ENCODE measurements at regions not wholly inside any gene's neighbourhood (a gene's known extent, or its start where the extent isn't known, plus 50 kb on each side); places are given as distances from the start of the nearest gene placed in this dataset.

DNA sequence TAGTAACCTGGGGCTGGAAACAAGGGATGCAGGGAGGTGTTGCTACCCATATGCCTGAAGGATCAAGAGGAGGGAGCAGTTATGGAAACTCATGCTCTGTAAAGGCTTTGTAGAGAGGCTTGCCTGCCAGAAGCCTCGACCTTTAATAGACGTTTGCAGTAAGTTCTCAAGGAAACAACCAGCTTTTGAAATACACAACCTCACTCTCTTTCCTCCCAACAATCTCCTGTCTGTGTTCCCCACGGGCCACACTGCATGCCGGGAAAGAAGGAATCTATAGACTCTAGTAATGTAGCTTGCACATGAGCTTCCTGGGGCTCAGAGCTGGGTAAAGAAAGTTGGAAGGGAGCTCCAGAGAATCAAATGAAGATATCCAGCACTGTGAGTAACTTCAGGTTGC, 101.6 kb upstream of the PACRGL start:
- Histone ChIP-seq H3K9me3 (no peaks in the 10 kb centered on the region), H3K36me3 (no peaks in the 10 kb centered on the region), H3K27me3 (replicated peaks; ENCODE audit: insufficient read depth) (no peaks in the 10 kb centered on the region), H3K4me1 (ENCODE audit: control insufficient read depth in 1 of 2, low read depth in 2 of 2) (no peaks in the 10 kb centered on the region), H3K4me3 (no peak overlapping the region), H3K27ac (no peak overlapping the region)
- TF ChIP-seq, protein P1, sequence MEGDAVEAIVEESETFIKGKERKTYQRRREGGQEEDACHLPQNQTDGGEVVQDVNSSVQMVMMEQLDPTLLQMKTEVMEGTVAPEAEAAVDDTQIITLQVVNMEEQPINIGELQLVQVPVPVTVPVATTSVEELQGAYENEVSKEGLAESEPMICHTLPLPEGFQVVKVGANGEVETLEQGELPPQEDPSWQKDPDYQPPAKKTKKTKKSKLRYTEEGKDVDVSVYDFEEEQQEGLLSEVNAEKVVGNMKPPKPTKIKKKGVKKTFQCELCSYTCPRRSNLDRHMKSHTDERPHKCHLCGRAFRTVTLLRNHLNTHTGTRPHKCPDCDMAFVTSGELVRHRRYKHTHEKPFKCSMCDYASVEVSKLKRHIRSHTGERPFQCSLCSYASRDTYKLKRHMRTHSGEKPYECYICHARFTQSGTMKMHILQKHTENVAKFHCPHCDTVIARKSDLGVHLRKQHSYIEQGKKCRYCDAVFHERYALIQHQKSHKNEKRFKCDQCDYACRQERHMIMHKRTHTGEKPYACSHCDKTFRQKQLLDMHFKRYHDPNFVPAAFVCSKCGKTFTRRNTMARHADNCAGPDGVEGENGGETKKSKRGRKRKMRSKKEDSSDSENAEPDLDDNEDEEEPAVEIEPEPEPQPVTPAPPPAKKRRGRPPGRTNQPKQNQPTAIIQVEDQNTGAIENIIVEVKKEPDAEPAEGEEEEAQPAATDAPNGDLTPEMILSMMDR (IDR thresholded peaks at IDR 0.05): no peak
- DNase-seq (ENCODE audit: low spot score) (no peak), ATAC-seq (ENCODE audit: insufficient number of reproducible peaks, low FRiP score, low read depth) (no peak)

DNA sequence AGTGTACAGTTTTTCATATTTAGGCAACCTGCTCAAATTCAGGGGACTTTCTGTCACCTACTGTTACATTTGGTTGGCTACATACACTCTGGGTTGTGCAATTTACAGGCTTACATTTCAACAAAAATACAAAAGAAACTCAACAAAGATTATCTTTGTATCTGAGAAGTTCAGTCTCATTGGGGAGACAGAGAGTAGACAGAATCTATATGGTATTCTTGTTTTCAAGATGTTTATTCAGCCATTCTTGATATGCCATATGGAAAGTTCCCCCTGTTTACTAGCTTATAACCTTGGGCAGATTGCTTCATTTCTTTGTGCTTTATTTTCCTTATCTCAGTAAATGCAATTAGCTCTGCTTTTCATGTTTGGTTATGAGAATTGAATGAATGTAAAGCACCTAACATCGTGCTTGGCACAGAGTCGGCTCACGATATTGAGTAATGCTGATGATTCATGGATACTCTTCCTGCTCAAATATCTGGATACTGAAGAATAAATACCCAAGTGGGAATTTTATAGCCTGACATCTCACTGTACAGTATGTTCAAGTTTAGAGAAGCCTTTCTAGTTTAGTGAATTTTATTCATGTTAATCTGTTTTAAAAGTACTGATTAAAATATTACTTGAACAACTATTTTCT, 96.5 kb upstream of the PACRGL start:
- Histone ChIP-seq H3K36me3 (no peaks in the 10 kb centered on the region), H3K9me3 (no peaks in the 10 kb centered on the region), H3K27ac (no peak overlapping the region), H3K27me3 (replicated peaks; ENCODE audit: insufficient read depth) (no peaks in the 10 kb centered on the region), H3K4me1 (ENCODE audit: control insufficient read depth in 1 of 2, low read depth in 2 of 2) (no peaks in the 10 kb centered on the region), H3K4me3 (no peak overlapping the region)
- DNase-seq (ENCODE audit: low spot score): no peak
- no peak for ATAC-seq (ENCODE audit: insufficient number of reproducible peaks, low FRiP score, low read depth)
- TF ChIP-seq, protein P1 (IDR thresholded peaks at IDR 0.05): no peak

GRCh38 chr4:20612313-20612712, 87.9 kb upstream of the PACRGL start:
- Histone ChIP-seq H3K27me3 (replicated peaks; ENCODE audit: insufficient read depth) (no peaks in the 10 kb centered on the region), H3K9me3 (no peaks in the 10 kb centered on the region), H3K4me3 (no peak overlapping the region), H3K36me3 (peaks cover 7% of the 10 kb centered on the region), H3K4me1 (ENCODE audit: control insufficient read depth in 1 of 2, low read depth in 2 of 2) (peaks cover 0 to 13% of the 10 kb centered on the region in 2 donors), H3K27ac (no peak overlapping the region)
- ATAC-seq (ENCODE audit: insufficient number of reproducible peaks, low FRiP score, low read depth): no peak
- no peak for DNase-seq (ENCODE audit: low spot score)
- TF ChIP-seq, protein P1 (IDR thresholded peaks at IDR 0.05): no peak

DNA sequence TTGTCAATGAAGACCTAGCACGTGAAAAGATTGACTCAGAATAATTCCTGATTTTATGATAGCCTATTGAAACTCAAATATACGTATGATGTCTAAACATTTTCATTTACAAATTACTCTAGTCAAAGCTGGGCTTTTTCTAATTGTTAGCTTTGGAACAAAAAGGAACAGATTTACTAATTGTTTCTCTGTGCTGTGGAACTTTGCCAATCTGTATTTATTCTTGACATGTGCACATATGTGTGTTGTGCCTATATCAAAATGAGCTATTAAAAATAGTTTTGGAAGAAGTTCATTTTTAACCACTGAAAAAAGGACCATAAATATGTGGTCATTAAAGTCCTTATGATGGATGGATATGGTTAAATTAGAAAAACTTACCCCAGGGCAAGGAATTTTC, 85.4 kb upstream of the PACRGL start:
- H3K36me3 ChIP-seq: peaks cover 12% of the 10 kb centered on the region
- DNase-seq (ENCODE audit: low spot score): no peak
- no peaks in the 10 kb centered on the region for H3K27me3 ChIP-seq (replicated peaks; ENCODE audit: insufficient read depth)
- no peak for ATAC-seq (ENCODE audit: insufficient number of reproducible peaks, low FRiP score, low read depth)
- H3K4me3 ChIP-seq: no peak overlapping the region
- no peak overlapping the region for H3K27ac ChIP-seq
- H3K4me1 ChIP-seq (ENCODE audit: control insufficient read depth in 1 of 2, low read depth in 2 of 2): peaks cover 0 to 13% of the 10 kb centered on the region in 2 donors
- TF ChIP-seq, protein P1 (IDR thresholded peaks at IDR 0.05): no peak
- H3K9me3 ChIP-seq: no peaks in the 10 kb centered on the region

DNA sequence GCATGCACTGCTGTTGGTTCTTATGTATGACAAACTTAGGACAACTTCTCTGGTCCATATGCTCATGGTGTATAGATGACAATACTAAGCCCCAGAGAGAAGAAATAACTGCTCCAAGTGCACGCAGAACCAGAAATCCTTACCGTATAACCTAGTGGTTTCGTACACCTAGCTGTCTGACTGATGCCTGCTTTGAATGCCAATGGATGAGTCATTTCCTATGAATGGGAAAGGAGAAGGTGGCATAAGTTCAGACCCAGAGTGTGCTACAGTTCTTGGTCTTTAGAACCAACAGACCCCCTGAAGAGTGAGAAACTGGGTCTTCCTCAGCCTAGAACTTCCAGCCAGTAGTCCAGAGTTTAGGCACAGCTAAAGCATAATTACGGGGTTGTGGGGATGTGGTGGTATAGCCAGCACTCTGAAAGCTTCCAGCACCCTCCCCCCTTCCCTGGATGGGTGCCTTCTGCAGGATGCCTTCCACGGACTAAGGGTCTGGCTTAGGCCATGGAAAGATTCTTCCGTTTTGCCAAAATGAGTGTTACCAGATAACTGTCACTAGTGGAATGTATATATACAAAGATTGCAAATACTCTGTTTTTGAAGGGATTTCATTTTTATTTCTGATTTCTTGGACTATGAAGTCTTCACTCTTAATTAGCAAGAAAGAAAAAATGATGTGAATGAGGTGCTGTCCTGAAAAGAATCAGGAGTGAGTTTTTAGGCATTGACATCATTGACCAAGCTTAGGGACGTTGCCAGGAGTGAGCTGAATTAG, 84.6 kb upstream of the PACRGL start:
- TF ChIP-seq, protein P1 (IDR thresholded peaks at IDR 0.05): no peak
- no peak for ATAC-seq (ENCODE audit: insufficient number of reproducible peaks, low FRiP score, low read depth)
- H3K27me3 ChIP-seq (replicated peaks; ENCODE audit: insufficient read depth): no peaks in the 10 kb centered on the region
- no peak overlapping the region for H3K4me3 ChIP-seq
- H3K36me3 ChIP-seq: peaks cover 12% of the 10 kb centered on the region
- no peak for DNase-seq (ENCODE audit: low spot score)
- H3K9me3 ChIP-seq: no peaks in the 10 kb centered on the region
- H3K4me1 ChIP-seq (ENCODE audit: control insufficient read depth in 1 of 2, low read depth in 2 of 2): peaks cover 0 to 13% of the 10 kb centered on the region in 2 donors
- no peak overlapping the region for H3K27ac ChIP-seq

All from thoracic aorta (tissue), 2 donors.